ENCODE measurements at regions not wholly inside any gene's neighbourhood (a gene's known extent, or its start where the extent isn't known, plus 50 kb on each side); places are given as distances from the start of the nearest gene placed in this dataset.

- TF ChIP-seq CTCF (IDR thresholded peaks at IDR 0.05) = no peak
- Histone ChIP-seq H3K27me3 (no peaks in the 10 kb centered on the region), H3K9me3 (no peaks in the 10 kb centered on the region), H3K27ac (no peak overlapping the region), H3K36me3 (no peaks in the 10 kb centered on the region), H3K4me1 (no peaks in the 10 kb centered on the region), H3K4me3 (no peak overlapping the region)
- DNase-seq = no peak
- intact Hi-C loops (cut with DNase I; ENCODE audit: low total_unique reads) = no loop called here
Measured at GRCh38 chr10:9645404-9645803, 1372.3 kb upstream of the CELF2 start.

GRCh38 chr10:9645928-9646600, 1371.6 kb upstream of the CELF2 start:
- DNase-seq = no peak
- Histone ChIP-seq H3K9me3 (no peaks in the 10 kb centered on the region), H3K27me3 (no peaks in the 10 kb centered on the region), H3K4me3 (no peak overlapping the region), H3K36me3 (no peaks in the 10 kb centered on the region), H3K4me1 (no peaks in the 10 kb centered on the region), H3K27ac (no peak overlapping the region)
- no peak for TF ChIP-seq CTCF (IDR thresholded peaks at IDR 0.05)
- intact Hi-C loops (cut with DNase I; ENCODE audit: low total_unique reads) = no loop called here

GRCh38 chr10:9654261-9654660, 1363.4 kb upstream of the CELF2 start:
- Histone ChIP-seq H3K36me3 (no peaks in the 10 kb centered on the region), H3K27ac (no peak overlapping the region), H3K9me3 (no peaks in the 10 kb centered on the region), H3K4me3 (no peak overlapping the region), H3K27me3 (no peaks in the 10 kb centered on the region), H3K4me1 (no peaks in the 10 kb centered on the region)
- TF ChIP-seq CTCF (IDR thresholded peaks at IDR 0.05) = no peak
- intact Hi-C loops (cut with DNase I; ENCODE audit: low total_unique reads) = no loop called here
- DNase-seq = no peak

GRCh38 chr10:9656386-9656785, 1361.3 kb upstream of the CELF2 start:
- no peak for TF ChIP-seq CTCF (IDR thresholded peaks at IDR 0.05)
- Histone ChIP-seq H3K27me3 (no peaks in the 10 kb centered on the region), H3K4me3 (no peak overlapping the region), H3K4me1 (no peaks in the 10 kb centered on the region), H3K27ac (no peak overlapping the region), H3K9me3 (no peaks in the 10 kb centered on the region), H3K36me3 (no peaks in the 10 kb centered on the region)
- DNase-seq = no peak
- intact Hi-C loops (cut with DNase I; ENCODE audit: low total_unique reads) = no loop called here

GRCh38 chr10:9656996-9657395, 1360.7 kb upstream of the CELF2 start:
- TF ChIP-seq CTCF (IDR thresholded peaks at IDR 0.05) = no peak
- Histone ChIP-seq H3K36me3 (no peaks in the 10 kb centered on the region), H3K27ac (no peak overlapping the region), H3K9me3 (no peaks in the 10 kb centered on the region), H3K27me3 (no peaks in the 10 kb centered on the region), H3K4me1 (no peaks in the 10 kb centered on the region), H3K4me3 (no peak overlapping the region)
- DNase-seq = no peak
- intact Hi-C loops (cut with DNase I; ENCODE audit: low total_unique reads) = no loop called here

- DNase-seq = no peak
- no peaks in the 10 kb centered on the region for H3K4me1 ChIP-seq
- H3K27ac ChIP-seq = no peak overlapping the region
- no peak overlapping the region for H3K4me3 ChIP-seq
- H3K27me3 ChIP-seq = no peaks in the 10 kb centered on the region
- no peaks in the 10 kb centered on the region for H3K36me3 ChIP-seq
- TF ChIP-seq CTCF (IDR thresholded peaks at IDR 0.05) = no peak
- no peaks in the 10 kb centered on the region for H3K9me3 ChIP-seq
- intact Hi-C loops (cut with DNase I; ENCODE audit: low total_unique reads) = no loop called here
Measured at GRCh38 chr10:9657530-9657929, 1360.1 kb upstream of the CELF2 start.

All from tibial artery (tissue), 4 donors.